Thoracic aorta (tissue), 2 donors: ENCODE measurements at regions not wholly inside any gene's neighbourhood (a gene's known extent, or its start where the extent isn't known, plus 50 kb on each side); places are given as distances from the start of the nearest gene placed in this dataset.

Experiments
- ATAC-seq: fragments of 150-250 bp; one replicate; pipeline ENCODE4 v1.8.0; 2017; ENCODE audit warnings: low read depth; ENCODE audit not compliant: insufficient number of reproducible peaks, low FRiP score
- DNase-seq: peaks from one replicate; pipeline ENCODE4 v3.0.0-alpha.2; 2020; ENCODE audit warnings: low spot score
- H3K27ac ChIP-seq, 2 donors: fragments of 200-600 bp; sonication (generic); 1 replicate in 1 of 2; 2 replicates in 1 of 2; pipeline ENCODE4 v1.5.1; 2016; ENCODE audit warnings: mild to moderate bottlenecking in 2 of 2, moderate library complexity in 2 of 2
- H3K27me3 ChIP-seq: fragments of 200-600 bp; sonication (generic); replicated peaks from 2 replicates; pipeline ENCODE4 v1.6.0; 2016; ENCODE audit warnings: mild to moderate bottlenecking; ENCODE audit not compliant: insufficient read depth
- H3K36me3 ChIP-seq: fragments of 200-600 bp; sonication (generic); one replicate; pipeline ENCODE4 v1.5.1; 2016
- H3K4me1 ChIP-seq, 2 donors: fragments of 200-600 bp; sonication (generic); 1 replicate in 1 of 2; 2 replicates in 1 of 2; pipeline versions ENCODE4 v1.5.1 to v1.6.0; 2016; ENCODE audit warnings: low read depth in 2 of 2, mild to moderate bottlenecking in 1 of 2; ENCODE audit not compliant: control insufficient read depth in 1 of 2
- H3K4me3 ChIP-seq: fragments of 200-600 bp; sonication (generic); 2 replicates; pipeline ENCODE4 v1.5.1; 2016; ENCODE audit warnings: mild to moderate bottlenecking
- H3K9me3 ChIP-seq: fragments of 200-600 bp; sonication (generic); 2 replicates; pipeline ENCODE4 v1.5.1; 2016
- TF ChIP-seq, protein P1 (sequence below): fragments of 200-600 bp; sonication (generic); IDR thresholded peaks from one replicate; pipeline ENCODE4 v1.5.1; 2019; ENCODE audit warnings: antibody characterized with exemption

- H3K36me3 ChIP-seq: no peaks in the 10 kb centered on the region
- ATAC-seq (no peak), DNase-seq (no peak)
- TF ChIP-seq, protein P1, sequence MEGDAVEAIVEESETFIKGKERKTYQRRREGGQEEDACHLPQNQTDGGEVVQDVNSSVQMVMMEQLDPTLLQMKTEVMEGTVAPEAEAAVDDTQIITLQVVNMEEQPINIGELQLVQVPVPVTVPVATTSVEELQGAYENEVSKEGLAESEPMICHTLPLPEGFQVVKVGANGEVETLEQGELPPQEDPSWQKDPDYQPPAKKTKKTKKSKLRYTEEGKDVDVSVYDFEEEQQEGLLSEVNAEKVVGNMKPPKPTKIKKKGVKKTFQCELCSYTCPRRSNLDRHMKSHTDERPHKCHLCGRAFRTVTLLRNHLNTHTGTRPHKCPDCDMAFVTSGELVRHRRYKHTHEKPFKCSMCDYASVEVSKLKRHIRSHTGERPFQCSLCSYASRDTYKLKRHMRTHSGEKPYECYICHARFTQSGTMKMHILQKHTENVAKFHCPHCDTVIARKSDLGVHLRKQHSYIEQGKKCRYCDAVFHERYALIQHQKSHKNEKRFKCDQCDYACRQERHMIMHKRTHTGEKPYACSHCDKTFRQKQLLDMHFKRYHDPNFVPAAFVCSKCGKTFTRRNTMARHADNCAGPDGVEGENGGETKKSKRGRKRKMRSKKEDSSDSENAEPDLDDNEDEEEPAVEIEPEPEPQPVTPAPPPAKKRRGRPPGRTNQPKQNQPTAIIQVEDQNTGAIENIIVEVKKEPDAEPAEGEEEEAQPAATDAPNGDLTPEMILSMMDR: no peak
- no peaks in the 10 kb centered on the region for H3K4me1 ChIP-seq
- H3K4me3 ChIP-seq: no peak overlapping the region
- no peak overlapping the region for H3K27ac ChIP-seq
- H3K27me3 ChIP-seq: no peaks in the 10 kb centered on the region
- peaks cover 4% of the 10 kb centered on the region for H3K9me3 ChIP-seq
Observed at GRCh38 chr11:116114198-116114651, 610.0 kb upstream of the CADM1 start.

GRCh38 chr11:116112087-116112935 is 608.1 kb upstream of the CADM1 start:
- no peak for DNase-seq
- TF ChIP-seq, protein P1: no peak
- ATAC-seq: no peak

DNA sequence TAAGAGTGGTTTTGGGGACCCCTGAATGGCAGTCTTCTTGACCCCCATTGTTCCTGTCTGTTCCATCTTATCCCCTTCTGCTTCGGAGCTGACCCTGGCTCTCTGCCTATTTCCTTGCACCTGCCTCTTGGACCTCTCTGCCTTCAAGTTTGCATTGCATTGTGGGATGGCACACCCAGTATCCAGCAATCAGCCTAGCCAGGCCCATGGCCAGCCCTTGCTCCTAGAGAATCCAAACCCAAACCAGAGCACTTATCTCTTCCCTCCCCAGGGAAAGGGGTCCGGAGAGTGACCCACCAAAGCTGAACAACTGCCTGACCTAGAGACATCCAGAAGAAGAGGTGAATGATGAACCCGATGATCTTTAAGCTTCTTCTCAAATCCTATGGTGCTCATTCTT is 607.3 kb upstream of the CADM1 start:
- Histone ChIP-seq H3K9me3 (peaks cover 4% of the 10 kb centered on the region), H3K4me1 (no peaks in the 10 kb centered on the region), H3K27ac (no peak overlapping the region), H3K27me3 (no peaks in the 10 kb centered on the region), H3K36me3 (no peaks in the 10 kb centered on the region), H3K4me3 (no peak overlapping the region)
- ATAC-seq (no peak), DNase-seq (no peak)
- TF ChIP-seq, protein P1: no peak

More at GRCh38 chr11:116112087-116112935, 608.1 kb upstream of the CADM1 start:
- Histone ChIP-seq H3K27ac (no peak overlapping the region), H3K27me3 (no peaks in the 10 kb centered on the region), H3K9me3 (peaks cover 4% of the 10 kb centered on the region), H3K4me1 (no peaks in the 10 kb centered on the region), H3K36me3 (no peaks in the 10 kb centered on the region), H3K4me3 (no peak overlapping the region)

GRCh38 chr11:116110802-116111201 is 606.6 kb upstream of the CADM1 start:
- ATAC-seq: no peak
- no peak overlapping the region for H3K27ac ChIP-seq
- H3K27me3 ChIP-seq: no peaks in the 10 kb centered on the region
- H3K9me3 ChIP-seq: peaks cover 4% of the 10 kb centered on the region
- no peaks in the 10 kb centered on the region for H3K4me1 ChIP-seq
- no peak overlapping the region for H3K4me3 ChIP-seq
- DNase-seq: no peak
- TF ChIP-seq, protein P1: no peak
- no peaks in the 10 kb centered on the region for H3K36me3 ChIP-seq

DNA sequence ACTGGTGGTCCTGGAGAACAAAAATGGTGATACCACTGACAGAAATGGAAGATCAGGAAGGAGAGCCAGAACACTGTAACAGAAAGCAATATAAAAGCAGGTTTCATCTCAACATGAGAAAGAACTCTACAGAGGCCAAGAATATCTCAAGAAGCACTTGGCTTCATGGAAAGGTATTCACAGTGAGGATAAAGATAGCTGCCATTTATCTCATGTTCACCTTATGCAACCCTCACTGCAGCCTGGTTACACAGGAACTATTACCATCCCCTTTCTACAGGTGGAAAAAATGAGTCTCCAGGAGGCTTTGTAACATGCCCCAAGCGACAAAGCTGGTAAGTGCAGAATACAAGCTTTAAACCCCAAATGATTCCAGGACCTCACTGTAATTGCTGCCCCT is 606.1 kb upstream of the CADM1 start:
- DNase-seq: no peak
- Histone ChIP-seq H3K9me3 (peaks cover 4% of the 10 kb centered on the region), H3K27me3 (no peaks in the 10 kb centered on the region), H3K27ac (no peak overlapping the region), H3K4me1 (no peaks in the 10 kb centered on the region), H3K36me3 (no peaks in the 10 kb centered on the region), H3K4me3 (no peak overlapping the region)
- TF ChIP-seq, protein P1: no peak
- ATAC-seq: no peak
